HPDE6-E6E7 (cell line): ENCODE measurements at regions not wholly inside any gene's neighbourhood (a gene's known extent, or its start where the extent isn't known, plus 50 kb on each side); places are given as distances from the start of the nearest gene placed in this dataset.

ENCODE experiments used
- DNase-seq: peaks from one replicate; pipeline ENCODE4 v3.0.0; 2011; ENCODE audit warnings: missing footprints; ENCODE audit errors: extremely low spot score

- DNase-seq, result no peak
Measured at GRCh38 chr1:82690411-82690810, 889.7 kb downstream of the ADGRL2 start.

GRCh38 chr1:82689217-82689616 lies 888.5 kb downstream of the ADGRL2 start:
- no peak for DNase-seq

GRCh38 chr1:82686774-82687173 lies 886.0 kb downstream of the ADGRL2 start:
- DNase-seq, result no peak

- DNase-seq, result no peak
Measured at GRCh38 chr1:82646888-82647287, 846.2 kb downstream of the ADGRL2 start.

- DNase-seq, result no peak
Measured at GRCh38 chr1:82646336-82646735, 845.6 kb downstream of the ADGRL2 start.

- DNase-seq, result no peak
Measured at GRCh38 chr1:82644186-82644915, 843.6 kb downstream of the ADGRL2 start.

- DNase-seq, result no peak
Measured at GRCh38 chr1:82640352-82640751, 839.6 kb downstream of the ADGRL2 start.

- DNase-seq, result no peak
Measured at GRCh38 chr1:82634266-82634665, 833.5 kb downstream of the ADGRL2 start.

- peak; percentile 7 for DNase-seq
Measured at GRCh38 chr1:82632155-82632554, 831.4 kb downstream of the ADGRL2 start.

- no peak for DNase-seq
Measured at GRCh38 chr1:82628887-82629286, 828.2 kb downstream of the ADGRL2 start.

- DNase-seq, result no peak
Measured at GRCh38 chr1:82625537-82625936, 824.8 kb downstream of the ADGRL2 start.

GRCh38 chr1:82621076-82621475 lies 820.3 kb downstream of the ADGRL2 start:
- no peak for DNase-seq

GRCh38 chr1:82614090-82614489 lies 813.4 kb downstream of the ADGRL2 start:
- no peak for DNase-seq

GRCh38 chr1:82612986-82613385 lies 812.3 kb downstream of the ADGRL2 start:
- DNase-seq, result no peak

- no peak for DNase-seq
Measured at GRCh38 chr1:82606546-82606945, 805.8 kb downstream of the ADGRL2 start.

- no peak for DNase-seq
Measured at GRCh38 chr1:82604524-82604923, 803.8 kb downstream of the ADGRL2 start.

GRCh38 chr1:82600314-82600713 lies 799.6 kb downstream of the ADGRL2 start:
- no peak for DNase-seq

GRCh38 chr1:82598812-82599211 lies 798.1 kb downstream of the ADGRL2 start:
- no peak for DNase-seq

GRCh38 chr1:82598337-82598736 lies 797.6 kb downstream of the ADGRL2 start:
- DNase-seq, result no peak

GRCh38 chr1:82597649-82598048 lies 796.9 kb downstream of the ADGRL2 start:
- no peak for DNase-seq

- no peak for DNase-seq
Measured at GRCh38 chr1:82597141-82597540, 796.4 kb downstream of the ADGRL2 start.

GRCh38 chr1:82593561-82593960 lies 792.8 kb downstream of the ADGRL2 start:
- DNase-seq, result no peak

GRCh38 chr1:82589588-82589987 lies 788.9 kb downstream of the ADGRL2 start:
- no peak for DNase-seq

GRCh38 chr1:82587371-82587770 lies 786.6 kb downstream of the ADGRL2 start:
- DNase-seq, result no peak
